Fibroblast of lung (primary cell): ENCODE measurements at regions not wholly inside any gene's neighbourhood (a gene's known extent, or its start where the extent isn't known, plus 50 kb on each side); places are given as distances from the start of the nearest gene placed in this dataset.

ENCODE experiments used
- EZH2 ChIP-seq: IDR thresholded peaks from 2 replicates; pipeline ENCODE4 v1.5.1; 2012; ENCODE audit warnings: low read length, control low read depth, mild to moderate bottlenecking; ENCODE audit errors: missing control alignments
- TF ChIP-seq, protein P1 (sequence below), 2 donors: IDR thresholded peaks in 1 of 2; conservative IDR thresholded peaks in 1 of 2; 1 replicate in 1 of 2; 2 replicates in 1 of 2; pipeline ENCODE4 v1.5.1; 2011 to 2012; ENCODE audit warnings: low read length in 2 of 2, control low read depth in 1 of 2, inconsistent platforms in 1 of 2, low read depth in 1 of 2, mild to moderate bottlenecking in 1 of 2

DNA sequence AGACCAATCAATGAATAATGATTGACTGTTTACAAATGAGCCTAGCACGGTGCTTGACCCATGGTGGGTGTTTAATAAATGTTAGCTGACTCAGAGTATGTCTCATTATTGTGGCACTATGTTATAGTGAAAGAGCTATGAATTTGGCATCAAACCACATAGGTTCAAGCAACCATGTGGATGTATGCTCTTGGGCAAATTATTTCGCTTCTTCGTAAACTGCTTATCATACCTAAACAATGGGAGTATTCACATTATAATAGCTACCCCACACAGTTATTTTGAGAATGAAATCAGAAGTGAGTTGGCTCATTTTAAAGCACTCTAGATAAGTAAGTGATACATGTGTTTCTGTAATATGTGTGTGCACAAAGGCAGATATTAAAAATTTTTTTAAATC, 118.7 kb upstream of the HSD17B12 start:
- TF ChIP-seq, protein P1, sequence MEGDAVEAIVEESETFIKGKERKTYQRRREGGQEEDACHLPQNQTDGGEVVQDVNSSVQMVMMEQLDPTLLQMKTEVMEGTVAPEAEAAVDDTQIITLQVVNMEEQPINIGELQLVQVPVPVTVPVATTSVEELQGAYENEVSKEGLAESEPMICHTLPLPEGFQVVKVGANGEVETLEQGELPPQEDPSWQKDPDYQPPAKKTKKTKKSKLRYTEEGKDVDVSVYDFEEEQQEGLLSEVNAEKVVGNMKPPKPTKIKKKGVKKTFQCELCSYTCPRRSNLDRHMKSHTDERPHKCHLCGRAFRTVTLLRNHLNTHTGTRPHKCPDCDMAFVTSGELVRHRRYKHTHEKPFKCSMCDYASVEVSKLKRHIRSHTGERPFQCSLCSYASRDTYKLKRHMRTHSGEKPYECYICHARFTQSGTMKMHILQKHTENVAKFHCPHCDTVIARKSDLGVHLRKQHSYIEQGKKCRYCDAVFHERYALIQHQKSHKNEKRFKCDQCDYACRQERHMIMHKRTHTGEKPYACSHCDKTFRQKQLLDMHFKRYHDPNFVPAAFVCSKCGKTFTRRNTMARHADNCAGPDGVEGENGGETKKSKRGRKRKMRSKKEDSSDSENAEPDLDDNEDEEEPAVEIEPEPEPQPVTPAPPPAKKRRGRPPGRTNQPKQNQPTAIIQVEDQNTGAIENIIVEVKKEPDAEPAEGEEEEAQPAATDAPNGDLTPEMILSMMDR (conservative IDR thresholded peaks at IDR 0.05 in 1 of 2, IDR thresholded peaks at IDR 0.05 in 1 of 2; ENCODE audit: low read depth in 1 of 2, low read length in 2 of 2), result no peak
- no peak for TF ChIP-seq EZH2
